Ishikawa (cell line): ENCODE measurements at regions not wholly inside any gene's neighbourhood (a gene's known extent, or its start where the extent isn't known, plus 50 kb on each side); places are given as distances from the start of the nearest gene placed in this dataset.

Experiments
- CEBPB ChIP-seq: IDR thresholded peaks from 2 replicates; pipeline ENCODE4 v1.6.1; 2012
- CREB1 ChIP-seq: IDR thresholded peaks from 2 replicates; pipeline ENCODE4 v1.6.1; 2012; ENCODE audit warnings: low read depth
- EGR1 ChIP-seq: IDR thresholded peaks from 2 replicates; pipeline ENCODE4 v1.6.1; 2012
- EP300 ChIP-seq: IDR thresholded peaks from 2 replicates; pipeline ENCODE4 v1.6.1; 2012; ENCODE audit warnings: borderline replicate concordance
- FOXM1 ChIP-seq: IDR thresholded peaks from 2 replicates; pipeline ENCODE4 v1.6.1; 2012; ENCODE audit warnings: low read depth, borderline replicate concordance
- MAX ChIP-seq: IDR thresholded peaks from 2 replicates; pipeline ENCODE4 v1.6.1; 2012
- NFIC ChIP-seq: IDR thresholded peaks from 2 replicates; pipeline ENCODE4 v1.6.1; 2012
- RAD21 ChIP-seq: IDR thresholded peaks from 2 replicates; pipeline ENCODE4 v1.6.1; 2012; ENCODE audit warnings: low read depth
- REST ChIP-seq: IDR thresholded peaks from 2 replicates; pipeline ENCODE4 v1.6.1; 2012; ENCODE audit warnings: low read depth, mild to moderate bottlenecking
- TAF1 ChIP-seq: IDR thresholded peaks from 2 replicates; pipeline ENCODE4 v1.6.1; 2012; ENCODE audit warnings: low read depth, mild to moderate bottlenecking
- TCF12 ChIP-seq: IDR thresholded peaks from 2 replicates; pipeline ENCODE4 v1.6.1; 2012; ENCODE audit warnings: low read depth
- TEAD4 ChIP-seq: IDR thresholded peaks from 2 replicates; pipeline ENCODE4 v1.6.1; 2012
- YY1 ChIP-seq: IDR thresholded peaks from 2 replicates; pipeline ENCODE4 v1.6.1; 2012; ENCODE audit warnings: low read depth
- ZBTB7A ChIP-seq: IDR thresholded peaks from 2 replicates; pipeline ENCODE4 v1.6.1; 2012; ENCODE audit warnings: low read depth
- TF ChIP-seq, protein P1 (sequence below): IDR thresholded peaks from 2 replicates; pipeline ENCODE4 v1.6.1; 2012

DNA sequence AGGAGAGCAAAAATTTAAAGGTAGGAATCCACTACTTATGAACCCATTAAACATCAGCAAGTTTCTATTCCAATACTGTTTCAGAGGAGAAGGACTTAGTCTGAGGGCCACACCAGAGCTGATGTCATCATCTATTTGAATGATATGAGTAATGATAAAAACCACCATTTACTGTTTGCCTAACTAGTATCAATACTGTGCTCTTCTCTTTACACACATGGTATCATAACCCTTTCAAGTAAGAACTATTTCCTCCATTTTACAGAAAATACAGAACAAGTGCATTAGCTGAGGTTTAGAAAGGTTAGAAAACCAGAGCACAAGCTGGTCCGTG is 651.3 kb upstream of the KIRREL3 start:
- TF ChIP-seq TAF1: no peak
- TF ChIP-seq REST: no peak
- TF ChIP-seq ZBTB7A: no peak
- TF ChIP-seq TEAD4: no peak
- no peak for TF ChIP-seq TCF12
- no peak for TF ChIP-seq FOXM1
- TF ChIP-seq MAX: no peak
- no peak for TF ChIP-seq EP300
- TF ChIP-seq EGR1: no peak
- TF ChIP-seq, protein P1, sequence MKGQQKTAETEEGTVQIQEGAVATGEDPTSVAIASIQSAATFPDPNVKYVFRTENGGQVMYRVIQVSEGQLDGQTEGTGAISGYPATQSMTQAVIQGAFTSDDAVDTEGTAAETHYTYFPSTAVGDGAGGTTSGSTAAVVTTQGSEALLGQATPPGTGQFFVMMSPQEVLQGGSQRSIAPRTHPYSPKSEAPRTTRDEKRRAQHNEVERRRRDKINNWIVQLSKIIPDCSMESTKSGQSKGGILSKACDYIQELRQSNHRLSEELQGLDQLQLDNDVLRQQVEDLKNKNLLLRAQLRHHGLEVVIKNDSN: no peak
- no peak for TF ChIP-seq YY1
- no peak for TF ChIP-seq RAD21
- no peak for TF ChIP-seq CEBPB
- no peak for TF ChIP-seq NFIC

DNA sequence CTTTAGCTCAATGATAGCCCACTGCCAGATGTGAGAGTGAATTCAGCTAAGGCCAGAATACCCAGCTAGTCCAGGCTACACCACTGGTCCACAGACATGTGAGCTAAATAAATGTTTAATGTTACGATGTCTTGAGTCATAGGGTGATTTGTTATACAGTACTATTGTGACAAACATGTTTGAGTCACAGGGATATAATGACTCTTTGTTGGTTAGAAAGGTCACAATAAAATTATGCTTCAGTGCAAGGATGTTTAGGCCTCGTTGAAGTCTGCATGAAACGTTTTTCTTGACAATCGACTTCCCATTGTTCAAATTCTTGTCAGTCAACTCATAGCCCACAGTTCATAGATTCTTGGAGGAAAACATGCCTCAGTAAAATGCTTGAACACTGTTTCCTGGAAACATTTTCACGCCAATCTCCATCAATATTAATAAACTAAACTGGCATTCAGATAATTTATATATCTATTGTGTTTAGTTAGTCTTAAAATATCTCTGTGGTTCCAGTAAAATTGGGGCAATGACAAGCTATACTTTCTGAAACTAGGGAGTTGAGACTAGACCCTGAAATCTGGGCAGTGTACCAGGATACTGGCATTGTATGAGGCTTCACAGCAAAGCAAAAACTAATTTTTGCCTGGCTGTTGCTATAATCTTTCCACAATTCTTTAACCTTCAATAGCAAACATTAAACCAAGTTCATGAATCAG is 650.8 kb upstream of the KIRREL3 start:
- TF ChIP-seq MAX (no peak), REST (no peak), RAD21 (no peak), TCF12 (no peak), TAF1 (no peak), YY1 (no peak), CEBPB (no peak), NFIC (no peak), TEAD4 (no peak), EP300 (no peak), CREB1 (no peak), EGR1 (no peak), ZBTB7A (no peak)
- TF ChIP-seq, protein P1: no peak

GRCh38 chr11:127649958-127650357 is 649.4 kb upstream of the KIRREL3 start:
- TF ChIP-seq TEAD4: no peak
- TF ChIP-seq RAD21: no peak
- TF ChIP-seq EGR1: no peak
- TF ChIP-seq NFIC: no peak
- TF ChIP-seq REST: no peak
- no peak for TF ChIP-seq CREB1
- TF ChIP-seq, protein P1: no peak
- no peak for TF ChIP-seq TAF1
- no peak for TF ChIP-seq FOXM1
- TF ChIP-seq ZBTB7A: no peak
- TF ChIP-seq YY1: no peak
- TF ChIP-seq TCF12: no peak
- no peak for TF ChIP-seq MAX
- TF ChIP-seq CEBPB: no peak
- TF ChIP-seq EP300: no peak

DNA sequence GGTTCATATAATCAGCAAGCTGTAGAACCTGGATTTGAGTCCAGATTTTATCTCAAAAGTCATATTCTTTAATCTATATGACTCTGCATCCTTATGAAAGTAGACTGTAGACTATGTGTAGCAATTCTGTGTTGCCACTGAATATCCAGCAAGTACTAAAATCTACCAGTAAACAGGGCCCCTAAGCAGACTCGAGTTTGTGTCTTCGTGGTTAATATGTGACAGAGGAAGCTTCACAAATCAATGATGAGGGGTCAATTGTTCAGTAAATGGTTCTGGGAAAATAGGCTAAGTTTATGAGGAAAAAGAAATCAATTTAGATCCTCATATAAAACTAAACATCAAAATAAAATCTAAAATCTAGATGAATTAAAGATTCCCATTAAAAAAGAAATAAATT is 648.5 kb upstream of the KIRREL3 start:
- TF ChIP-seq REST (no peak), TAF1 (no peak), TCF12 (no peak), NFIC (no peak), RAD21 (no peak), FOXM1 (no peak), EGR1 (no peak), EP300 (no peak)
- TF ChIP-seq, protein P1: no peak
